HG02885 (cell line): ENCODE measurements at regions not wholly inside any gene's neighbourhood (a gene's known extent, or its start where the extent isn't known, plus 50 kb on each side); places are given as distances from the start of the nearest gene placed in this dataset.
"Not testable (repeated sequence)": the region's sequence is repeated elsewhere in the genome, so short reads cannot be mapped to it uniquely, and the experiment has no call there.

Experiments
- ATAC-seq: cut with Tn5 transposase; IDR thresholded peaks from one replicate; pipeline ENCODE4 v1.9.1; 2021; ENCODE audit warnings: mild to moderate bottlenecking; ENCODE audit not compliant: unreplicated experiment, poor library complexity

DNA sequence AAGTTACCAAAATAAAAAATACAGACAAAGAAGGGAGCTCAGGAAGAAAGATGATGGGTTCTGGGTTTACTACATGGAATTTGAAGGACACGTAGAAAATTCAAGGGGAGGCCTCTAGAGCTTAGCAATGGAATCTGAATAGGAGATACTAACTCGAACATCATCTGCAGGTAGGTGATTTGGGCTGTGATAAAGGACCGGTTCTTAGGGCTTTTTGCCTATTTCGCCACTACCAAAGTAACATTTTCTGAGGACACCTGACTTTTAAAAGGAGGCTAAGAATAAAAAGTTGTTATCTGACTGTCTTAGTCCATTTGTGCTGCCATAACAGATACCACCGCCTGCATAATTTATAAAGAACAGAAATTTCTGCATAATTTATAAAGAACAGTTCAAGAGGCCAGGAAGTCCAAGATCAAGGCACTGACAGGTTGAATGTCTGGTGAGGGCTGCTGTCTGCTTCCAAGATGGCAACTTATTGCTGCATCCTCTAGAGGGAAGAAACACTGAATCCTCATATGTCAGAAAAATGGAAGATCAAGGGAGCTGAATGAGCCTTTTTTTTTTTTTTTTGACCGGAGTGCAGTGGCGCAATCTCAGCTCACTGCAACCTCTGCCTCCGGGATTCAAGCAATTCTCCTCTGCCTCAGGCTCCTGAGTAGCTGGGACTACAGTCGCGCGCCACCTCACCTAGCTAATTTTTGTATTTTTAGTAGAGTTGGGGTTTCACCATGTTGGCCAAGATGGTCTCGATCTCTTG lies 67.9 kb upstream of the UBE2E2 start:
- no peak for ATAC-seq

DNA sequence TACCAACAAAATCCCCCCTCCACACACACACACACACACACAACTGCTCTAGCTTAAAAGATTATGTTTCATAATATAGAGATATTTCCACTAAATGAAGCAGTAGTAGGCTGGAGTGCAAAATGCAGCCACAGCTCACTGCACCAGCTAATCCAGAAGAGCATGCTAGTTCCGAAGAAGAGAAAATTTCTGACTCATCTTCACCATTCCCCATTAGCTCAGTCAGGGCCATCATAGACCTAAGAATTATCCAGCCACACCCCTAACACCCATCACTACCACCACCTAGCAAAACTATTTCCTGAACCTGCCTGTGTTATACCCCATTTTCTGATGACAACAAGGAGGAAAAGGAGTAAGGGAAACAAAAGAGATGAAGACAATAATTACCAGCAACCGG lies 67.1 kb upstream of the UBE2E2 start:
- ATAC-seq, result no peak

DNA sequence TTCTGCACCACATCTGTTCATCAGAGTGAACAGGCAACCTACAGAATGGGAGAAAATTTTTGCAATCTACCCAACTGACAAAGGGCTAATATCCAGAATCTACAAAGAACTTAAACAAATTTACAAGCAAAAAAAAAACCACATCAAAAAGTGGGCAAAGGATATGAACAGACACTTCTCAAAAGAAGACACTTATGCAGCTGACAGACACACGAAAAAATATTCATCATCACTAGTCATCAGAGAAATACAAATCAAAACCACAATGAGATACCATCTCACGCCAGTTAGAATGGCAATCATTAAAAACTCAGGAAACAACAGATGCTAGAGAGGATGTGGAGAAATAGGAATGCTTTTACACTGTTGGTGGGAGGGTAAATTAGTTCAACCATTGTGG lies 59.1 kb upstream of the UBE2E2 start:
- not testable (repeated sequence) for ATAC-seq

DNA sequence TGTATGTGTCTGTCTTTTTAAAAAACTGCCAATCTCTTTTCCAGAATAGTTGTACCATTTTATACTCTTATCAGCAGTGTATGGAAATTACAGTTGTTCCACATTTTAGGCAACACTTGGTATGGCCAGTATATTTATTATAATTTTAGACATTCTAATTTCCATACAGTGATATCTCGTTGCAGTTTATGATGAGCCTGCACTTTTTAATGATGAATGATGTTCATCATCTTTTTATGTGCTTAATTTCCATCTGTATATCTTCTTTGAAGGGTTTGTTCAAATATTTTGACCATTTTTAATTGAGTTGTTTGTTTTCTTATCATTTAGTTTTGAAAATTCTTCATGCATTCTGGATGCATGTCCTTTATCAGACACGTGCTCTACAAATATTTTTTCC lies 57.0 kb upstream of the UBE2E2 start:
- ATAC-seq, result no peak

DNA sequence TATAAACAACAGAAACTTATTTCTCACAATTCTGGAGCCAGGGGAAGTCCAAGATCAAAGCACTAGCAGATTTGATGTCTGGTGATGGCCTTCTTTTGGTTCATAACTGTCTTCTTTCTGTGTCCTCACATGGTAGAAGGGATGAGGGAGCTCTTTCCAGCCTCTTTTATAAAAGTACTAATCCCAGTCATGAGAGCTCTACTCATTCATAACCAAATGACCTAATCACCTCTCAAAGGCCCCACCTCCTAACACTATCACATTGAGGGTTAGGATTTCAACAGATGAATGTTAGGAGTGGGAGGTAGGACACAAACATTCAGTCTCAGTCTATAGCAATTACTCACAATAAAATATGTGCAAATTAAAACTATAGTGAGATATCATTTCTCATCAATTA lies 50.1 kb upstream of the UBE2E2 start:
- no peak for ATAC-seq
